Peyer's patch (tissue), 4 donors: ENCODE measurements at regions not wholly inside any gene's neighbourhood (a gene's known extent, or its start where the extent isn't known, plus 50 kb on each side); places are given as distances from the start of the nearest gene placed in this dataset.
"Not testable (repeated sequence)": the region's sequence is repeated elsewhere in the genome, so short reads cannot be mapped to it uniquely, and the experiment has no call there.

Experiments
- DNase-seq, 3 donors: peaks; one replicate each; pipeline ENCODE4 v3.0.0-alpha.2; 2017 to 2019
- H3K27ac ChIP-seq, 4 donors: fragments of 200-600 bp; sonication (generic); one replicate each; pipeline ENCODE4 v1.5.1; 2016 to 2019
- H3K27me3 ChIP-seq, 2 donors: fragments of 200-600 bp; sonication (generic); one replicate each; pipeline ENCODE4 v1.5.1; 2019
- H3K36me3 ChIP-seq, 3 donors: fragments of 200-600 bp; sonication (generic); one replicate each; pipeline ENCODE4 v1.5.1; 2016 to 2019
- H3K4me1 ChIP-seq, 4 donors: fragments of 200-600 bp; sonication (generic); one replicate each; pipeline ENCODE4 v1.5.1; 2016 to 2019
- H3K4me3 ChIP-seq, 4 donors: fragments of 200-600 bp; sonication (generic); 1 replicate in 3 of 4; 2 replicates in 1 of 4; pipeline ENCODE4 v1.5.1; 2016 to 2019; ENCODE audit warnings: mild to moderate bottlenecking in 1 of 4
- H3K9me3 ChIP-seq, 4 donors: fragments of 200-600 bp; sonication (generic); one replicate each; pipeline ENCODE4 v1.5.1; 2016 to 2019; ENCODE audit warnings: mild to moderate bottlenecking in 1 of 4
- POLR2A ChIP-seq, 2 donors: fragments of 450-650 bp; IDR thresholded peaks; one replicate each; pipeline ENCODE4 v1.5.1; 2017; ENCODE audit warnings: antibody characterized with exemption in 2 of 2, mild to moderate bottlenecking in 2 of 2, moderate library complexity in 2 of 2
- TF ChIP-seq, protein P1 (sequence below), 6 experiments: fragments of 450-650 bp in 4 of 6; fragments of 200-600 bp in 2 of 6; sonication (generic) in 1 of 6; IDR thresholded peaks; one replicate each; pipeline ENCODE4 v1.5.1; 2017 to 2019; ENCODE audit warnings: antibody characterized with exemption in 6 of 6, mild to moderate bottlenecking in 3 of 6, moderate library complexity in 1 of 6

DNA sequence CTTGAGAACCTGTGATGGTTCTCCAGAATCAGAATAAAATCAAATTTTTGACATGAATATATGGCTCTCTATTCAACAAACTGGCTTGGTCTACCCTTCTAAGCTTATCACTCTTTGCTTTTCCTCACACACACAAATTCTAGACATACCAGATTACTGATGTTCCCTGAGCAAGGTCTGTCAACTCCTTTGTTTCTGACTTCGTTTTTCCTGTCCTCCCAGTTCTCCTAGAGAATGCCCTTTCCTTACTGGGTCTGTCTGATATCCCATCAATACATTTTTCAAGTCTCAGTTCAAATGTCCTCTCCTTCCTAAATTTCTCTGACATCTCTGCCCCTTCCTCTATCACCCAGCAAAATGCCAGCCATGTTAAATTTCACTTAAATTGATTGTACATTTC, 202.1 kb upstream of the IGFBP7 start:
- H3K27ac ChIP-seq = no peak overlapping the region
- no peaks in the 10 kb centered on the region for H3K9me3 ChIP-seq
- H3K4me1 ChIP-seq = no peaks in the 10 kb centered on the region
- DNase-seq = no peak
- no peaks in the 10 kb centered on the region for H3K36me3 ChIP-seq
- no peaks in the 10 kb centered on the region for H3K27me3 ChIP-seq
- TF ChIP-seq, protein P1, sequence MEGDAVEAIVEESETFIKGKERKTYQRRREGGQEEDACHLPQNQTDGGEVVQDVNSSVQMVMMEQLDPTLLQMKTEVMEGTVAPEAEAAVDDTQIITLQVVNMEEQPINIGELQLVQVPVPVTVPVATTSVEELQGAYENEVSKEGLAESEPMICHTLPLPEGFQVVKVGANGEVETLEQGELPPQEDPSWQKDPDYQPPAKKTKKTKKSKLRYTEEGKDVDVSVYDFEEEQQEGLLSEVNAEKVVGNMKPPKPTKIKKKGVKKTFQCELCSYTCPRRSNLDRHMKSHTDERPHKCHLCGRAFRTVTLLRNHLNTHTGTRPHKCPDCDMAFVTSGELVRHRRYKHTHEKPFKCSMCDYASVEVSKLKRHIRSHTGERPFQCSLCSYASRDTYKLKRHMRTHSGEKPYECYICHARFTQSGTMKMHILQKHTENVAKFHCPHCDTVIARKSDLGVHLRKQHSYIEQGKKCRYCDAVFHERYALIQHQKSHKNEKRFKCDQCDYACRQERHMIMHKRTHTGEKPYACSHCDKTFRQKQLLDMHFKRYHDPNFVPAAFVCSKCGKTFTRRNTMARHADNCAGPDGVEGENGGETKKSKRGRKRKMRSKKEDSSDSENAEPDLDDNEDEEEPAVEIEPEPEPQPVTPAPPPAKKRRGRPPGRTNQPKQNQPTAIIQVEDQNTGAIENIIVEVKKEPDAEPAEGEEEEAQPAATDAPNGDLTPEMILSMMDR (IDR thresholded peaks at IDR 0.05) = no peak
- TF ChIP-seq POLR2A (IDR thresholded peaks at IDR 0.05) = no peak
- H3K4me3 ChIP-seq = no peak overlapping the region

DNA sequence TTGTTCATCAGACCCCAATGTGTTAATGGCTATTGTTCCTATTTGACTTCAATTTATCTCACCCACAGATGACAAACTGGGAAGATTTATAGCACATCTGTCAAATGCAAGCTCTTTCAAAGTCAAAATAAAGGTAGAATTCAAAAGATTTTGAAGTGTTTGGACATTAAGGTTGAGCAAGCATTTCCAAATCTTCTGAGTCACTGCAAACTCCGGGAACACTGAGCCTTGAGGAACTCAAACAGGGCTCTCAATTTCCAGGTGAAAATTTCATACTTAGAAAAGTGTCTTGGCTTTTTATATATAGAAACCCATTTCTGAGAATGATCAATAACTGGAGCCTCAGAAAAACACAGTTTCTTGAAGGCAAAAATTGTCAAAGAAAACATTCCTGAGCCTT, 199.5 kb upstream of the IGFBP7 start:
- no peak overlapping the region for H3K27ac ChIP-seq
- H3K27me3 ChIP-seq = no peaks in the 10 kb centered on the region
- H3K4me1 ChIP-seq = no peaks in the 10 kb centered on the region
- H3K9me3 ChIP-seq = no peaks in the 10 kb centered on the region
- no peaks in the 10 kb centered on the region for H3K36me3 ChIP-seq
- H3K4me3 ChIP-seq = no peak overlapping the region
- TF ChIP-seq POLR2A (IDR thresholded peaks at IDR 0.05) = no peak
- TF ChIP-seq, protein P1 (IDR thresholded peaks at IDR 0.05) = no peak
- no peak for DNase-seq

DNA sequence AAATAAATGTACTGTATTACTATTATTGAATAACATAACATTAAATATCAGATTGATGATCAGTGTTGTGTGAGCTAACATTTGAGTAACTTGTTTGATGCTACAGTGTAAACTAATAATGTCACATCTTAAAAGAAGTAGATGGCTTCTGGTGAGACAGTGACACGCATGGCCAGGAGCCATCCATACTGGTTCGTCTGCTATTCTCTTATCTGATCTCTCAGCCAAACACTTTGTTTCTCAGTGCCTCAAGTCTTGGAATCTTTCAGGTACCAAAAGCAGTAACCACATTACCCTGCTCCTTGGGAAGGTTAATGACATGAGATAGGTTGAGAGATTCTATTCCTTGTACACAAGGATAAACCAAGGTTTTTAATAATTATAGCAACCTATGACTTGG, 198.1 kb upstream of the IGFBP7 start:
- no peaks in the 10 kb centered on the region for H3K4me1 ChIP-seq
- no peak for TF ChIP-seq POLR2A (IDR thresholded peaks at IDR 0.05)
- TF ChIP-seq, protein P1 (IDR thresholded peaks at IDR 0.05) = no peak
- H3K36me3 ChIP-seq = no peaks in the 10 kb centered on the region
- no peaks in the 10 kb centered on the region for H3K27me3 ChIP-seq
- H3K9me3 ChIP-seq = no peaks in the 10 kb centered on the region
- DNase-seq = no peak
- H3K4me3 ChIP-seq = no peak overlapping the region
- H3K27ac ChIP-seq = no peak overlapping the region

DNA sequence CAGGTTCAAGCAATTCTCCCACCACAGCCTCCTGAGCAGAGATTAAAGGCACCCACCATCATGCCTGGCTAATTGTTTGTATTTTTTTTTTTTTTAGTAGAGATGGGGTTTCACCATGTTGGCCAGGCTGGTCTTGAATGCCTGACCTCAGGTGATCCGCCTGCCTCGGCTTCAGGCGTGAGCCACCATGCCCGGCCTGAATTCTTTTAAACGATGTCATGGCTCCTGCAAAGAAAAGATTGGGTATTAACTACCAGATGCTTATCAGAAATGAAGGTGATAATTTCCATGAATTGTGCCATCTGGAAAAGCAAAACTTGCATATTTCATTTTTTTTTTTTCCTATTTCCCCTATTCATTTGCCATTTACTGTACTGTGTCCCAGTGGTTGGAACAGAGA, 195.7 kb upstream of the IGFBP7 start:
- no peak for TF ChIP-seq POLR2A (IDR thresholded peaks at IDR 0.05)
- TF ChIP-seq, protein P1 (IDR thresholded peaks at IDR 0.05) = no peak
- no peaks in the 10 kb centered on the region for H3K9me3 ChIP-seq

DNA sequence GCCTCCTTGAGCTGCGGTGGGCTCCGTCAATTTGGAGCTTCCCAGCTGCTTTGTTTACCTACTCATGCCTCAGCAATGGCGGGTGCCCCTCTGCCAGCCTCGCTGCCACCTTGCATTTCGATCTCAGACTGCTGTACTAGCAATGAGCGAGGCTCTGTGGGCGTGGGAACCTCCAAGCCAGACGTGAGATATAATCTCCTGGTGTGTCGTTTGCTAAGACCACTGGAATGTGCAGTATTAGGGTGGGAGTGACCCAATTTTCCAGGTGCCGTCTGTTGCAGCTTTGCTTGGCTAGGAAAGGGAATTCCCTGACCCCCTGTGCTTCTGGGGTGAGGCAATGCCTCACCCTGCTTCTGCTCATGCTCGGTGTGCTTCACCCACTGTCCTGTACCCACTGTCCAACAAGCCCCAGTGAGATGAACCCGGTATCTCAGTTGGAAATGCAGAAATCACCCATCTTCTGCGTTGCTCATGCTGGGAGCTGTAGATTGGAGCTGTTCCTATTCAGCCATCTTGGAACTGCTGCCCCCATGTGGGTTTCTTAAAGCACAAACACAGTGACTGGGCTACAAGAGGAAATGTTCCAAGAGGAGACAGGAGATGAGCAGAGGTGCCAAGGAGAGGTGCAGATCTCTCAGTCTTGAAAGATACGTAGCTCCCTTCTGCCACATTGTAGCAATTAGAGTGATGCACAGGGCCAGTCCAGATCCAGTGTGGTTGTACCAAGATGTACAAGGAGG, 193.0 kb upstream of the IGFBP7 start:
- Histone ChIP-seq H3K4me3 (no peak overlapping the region), H3K4me1 (no peaks in the 10 kb centered on the region), H3K27ac (no peak overlapping the region), H3K27me3 (no peaks in the 10 kb centered on the region), H3K36me3 (no peaks in the 10 kb centered on the region), H3K9me3 (no peaks in the 10 kb centered on the region)
- no peak for DNase-seq
- no peak for TF ChIP-seq POLR2A (IDR thresholded peaks at IDR 0.05)
- TF ChIP-seq, protein P1 (IDR thresholded peaks at IDR 0.05) = no peak

More for the DNA sequence above, 195.7 kb upstream of the IGFBP7 start:
- no peak for DNase-seq
- no peaks in the 10 kb centered on the region for H3K4me1 ChIP-seq
- no peak overlapping the region for H3K4me3 ChIP-seq
- no peaks in the 10 kb centered on the region for H3K27me3 ChIP-seq
- H3K36me3 ChIP-seq = no peaks in the 10 kb centered on the region
- H3K27ac ChIP-seq = no peak overlapping the region

DNA sequence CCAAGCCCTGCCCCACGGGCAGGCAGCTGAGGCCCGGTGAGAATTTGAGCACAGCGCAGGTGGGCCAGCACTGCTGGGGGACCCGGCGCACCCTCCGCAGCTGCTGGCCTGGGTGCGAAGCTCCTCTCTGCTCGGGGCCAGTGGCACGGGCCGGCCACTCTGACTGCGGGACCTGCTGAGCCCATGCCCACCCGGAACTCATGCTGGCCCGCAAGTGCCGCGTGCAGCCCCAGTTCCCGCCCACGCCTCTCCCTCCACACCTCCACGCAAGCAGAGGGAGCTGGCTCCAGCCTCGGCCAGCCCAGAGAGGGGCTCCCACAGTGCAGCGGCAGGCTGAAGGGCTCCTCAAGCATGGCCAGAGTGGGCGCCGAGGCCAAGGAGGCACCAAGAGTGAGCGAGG, 190.1 kb upstream of the IGFBP7 start:
- not testable (repeated sequence) for H3K36me3 ChIP-seq, H3K9me3 ChIP-seq, H3K27ac ChIP-seq, H3K4me3 ChIP-seq, H3K27me3 ChIP-seq, H3K4me1 ChIP-seq, DNase-seq
